Lung (tissue), 11 donors: ENCODE measurements at regions not wholly inside any gene's neighbourhood (a gene's known extent, or its start where the extent isn't known, plus 50 kb on each side); places are given as distances from the start of the nearest gene placed in this dataset.
"Not testable (repeated sequence)": the region's sequence is repeated elsewhere in the genome, so short reads cannot be mapped to it uniquely, and the experiment has no call there.

Experiments
- ATAC-seq: fragments of 200-7000 bp; cut with Tn5 transposase; one replicate; pipeline ENCODE4 v1.9.1; 2020; ENCODE audit warnings: moderate number of reproducible peaks; ENCODE audit not compliant: insufficient read depth, low FRiP score
- DNase-seq, 3 donors: peaks; one replicate each; pipeline ENCODE4 v3.0.0-alpha.2; 2013 to 2017
- H3K27ac ChIP-seq, 2 donors: one replicate each; pipeline ENCODE4 v1.5.1; 2013; ENCODE audit warnings: mild to moderate bottlenecking in 2 of 2, moderate library complexity in 2 of 2, control low read depth in 1 of 2, inconsistent platforms in 1 of 2, low read depth in 1 of 2, low read length in 1 of 2
- H3K27me3 ChIP-seq, 3 donors: one replicate each; pipeline ENCODE4 v1.5.1; 2013; ENCODE audit warnings: low read length in 2 of 3; ENCODE audit not compliant: control insufficient read depth in 3 of 3, insufficient read depth in 3 of 3
- H3K36me3 ChIP-seq, 4 donors: one replicate each; pipeline ENCODE4 v1.5.1; 2013; ENCODE audit warnings: low read length in 4 of 4, mild to moderate bottlenecking in 1 of 4, moderate library complexity in 1 of 4; ENCODE audit not compliant: control insufficient read depth in 4 of 4, insufficient read depth in 4 of 4
- H3K4me1 ChIP-seq, 5 donors: one replicate each; pipeline ENCODE4 v1.5.1; 2013; ENCODE audit warnings: low read length in 5 of 5, mild to moderate bottlenecking in 2 of 5, moderate library complexity in 1 of 5; ENCODE audit not compliant: control insufficient read depth in 5 of 5, insufficient read depth in 5 of 5
- H3K4me3 ChIP-seq: one replicate; pipeline ENCODE4 v1.5.1; 2013; ENCODE audit warnings: mild to moderate bottlenecking, control low read depth, moderate library complexity
- H3K9ac ChIP-seq, 2 donors: one replicate each; pipeline ENCODE4 v1.5.1; 2013; ENCODE audit warnings: low read length in 2 of 2, control low read depth in 1 of 2; ENCODE audit not compliant: insufficient read depth in 1 of 2
- H3K9me3 ChIP-seq, 4 donors: one replicate each; pipeline ENCODE4 v1.5.1; 2013; ENCODE audit warnings: low read length in 3 of 4, mild to moderate bottlenecking in 1 of 4, moderate library complexity in 1 of 4; ENCODE audit not compliant: control insufficient read depth in 4 of 4, insufficient read depth in 3 of 4
- WGBS, 2 donors: extraction: QIAGEN DNeasy Blood & Tissue Kit; methylation state at CpG; one replicate each; pipeline ENCODE4 v1.1.7; 2013; 5-methylcytosine and 5-hydroxymethylcytosine counted together
- TF ChIP-seq, protein P1 (sequence below): IDR thresholded peaks from 2 replicates; pipeline ENCODE4 v1.5.1; 2012; ENCODE audit warnings: mild to moderate bottlenecking; ENCODE audit errors: control extremely low read depth, extremely low read depth
- donor health status: control.
- donor health status: control.
- donor health status: Bipolar disorder and iron deficiency.
- donor health status: healthy.
- donor health status: DM: yes; HTN: yes; CAD: no.

DNA sequence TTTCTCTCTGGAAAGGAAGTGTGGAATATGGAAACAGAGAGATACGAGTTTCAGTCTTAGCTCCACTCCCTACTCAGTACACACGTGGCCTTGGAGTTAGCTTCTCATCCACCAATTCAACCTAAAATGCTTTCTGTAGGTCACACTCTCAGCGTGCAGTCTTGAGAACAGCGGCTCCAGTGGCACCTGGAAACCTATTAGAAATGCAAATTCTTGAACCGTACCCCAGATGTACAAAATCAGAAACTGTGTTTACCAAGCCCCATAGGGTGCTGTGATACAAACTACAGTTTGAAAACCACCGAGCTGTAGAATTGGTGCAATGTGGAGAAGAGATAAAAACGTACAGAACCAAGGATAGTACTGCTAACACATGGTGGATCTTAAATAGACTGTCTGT lies 91.1 kb upstream of the SP4 start:
- H3K4me3 ChIP-seq: no peak overlapping the region
- H3K27me3 ChIP-seq: peaks cover 0 to 30% (median 0%) of the 10 kb centered on the region in 3 donors
- no peaks in the 10 kb centered on the region for H3K4me1 ChIP-seq
- WGBS, 2 donors: 84 to 93% methylated on average over 7 of the region's 7 CpGs
- no peak overlapping the region for H3K27ac ChIP-seq
- no peak for DNase-seq
- H3K36me3 ChIP-seq: no peaks in the 10 kb centered on the region
- TF ChIP-seq, protein P1, sequence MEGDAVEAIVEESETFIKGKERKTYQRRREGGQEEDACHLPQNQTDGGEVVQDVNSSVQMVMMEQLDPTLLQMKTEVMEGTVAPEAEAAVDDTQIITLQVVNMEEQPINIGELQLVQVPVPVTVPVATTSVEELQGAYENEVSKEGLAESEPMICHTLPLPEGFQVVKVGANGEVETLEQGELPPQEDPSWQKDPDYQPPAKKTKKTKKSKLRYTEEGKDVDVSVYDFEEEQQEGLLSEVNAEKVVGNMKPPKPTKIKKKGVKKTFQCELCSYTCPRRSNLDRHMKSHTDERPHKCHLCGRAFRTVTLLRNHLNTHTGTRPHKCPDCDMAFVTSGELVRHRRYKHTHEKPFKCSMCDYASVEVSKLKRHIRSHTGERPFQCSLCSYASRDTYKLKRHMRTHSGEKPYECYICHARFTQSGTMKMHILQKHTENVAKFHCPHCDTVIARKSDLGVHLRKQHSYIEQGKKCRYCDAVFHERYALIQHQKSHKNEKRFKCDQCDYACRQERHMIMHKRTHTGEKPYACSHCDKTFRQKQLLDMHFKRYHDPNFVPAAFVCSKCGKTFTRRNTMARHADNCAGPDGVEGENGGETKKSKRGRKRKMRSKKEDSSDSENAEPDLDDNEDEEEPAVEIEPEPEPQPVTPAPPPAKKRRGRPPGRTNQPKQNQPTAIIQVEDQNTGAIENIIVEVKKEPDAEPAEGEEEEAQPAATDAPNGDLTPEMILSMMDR: no peak
- H3K9me3 ChIP-seq: no peaks in the 10 kb centered on the region
- H3K9ac ChIP-seq: no peak overlapping the region
- ATAC-seq: no peak

DNA sequence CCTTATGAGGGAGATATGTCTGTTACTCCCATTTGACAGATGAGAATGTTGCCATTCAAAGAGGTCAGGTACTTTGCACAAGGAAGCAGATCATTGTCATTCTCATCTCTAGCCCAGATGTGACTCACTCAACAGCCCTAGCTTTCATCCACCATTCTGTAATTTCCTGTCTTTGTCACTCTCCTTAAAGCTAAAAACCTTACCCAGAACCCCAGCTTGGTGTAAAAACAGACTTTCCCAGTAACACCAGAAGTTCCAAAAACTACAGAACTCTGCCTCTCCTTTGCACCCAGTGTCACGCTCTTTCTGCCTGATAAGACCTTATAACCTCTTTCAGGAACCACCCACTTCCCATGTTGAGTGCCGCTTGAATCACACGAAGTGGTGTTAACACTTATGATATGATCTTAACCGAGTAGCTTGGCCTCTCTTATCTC lies 89.1 kb upstream of the SP4 start:
- Histone ChIP-seq H3K9ac (no peak overlapping the region), H3K4me1 (no peaks in the 10 kb centered on the region), H3K27me3 (peaks cover 0 to 24% (median 0%) of the 10 kb centered on the region in 3 donors), H3K4me3 (no peak overlapping the region), H3K36me3 (no peaks in the 10 kb centered on the region), H3K27ac (no peak overlapping the region), H3K9me3 (no peaks in the 10 kb centered on the region)
- WGBS, 2 donors: 18 to 20% methylated on average over 4 of the region's 4 CpGs
- TF ChIP-seq, protein P1: no peak
- ATAC-seq (no peak), DNase-seq (no peak)

DNA sequence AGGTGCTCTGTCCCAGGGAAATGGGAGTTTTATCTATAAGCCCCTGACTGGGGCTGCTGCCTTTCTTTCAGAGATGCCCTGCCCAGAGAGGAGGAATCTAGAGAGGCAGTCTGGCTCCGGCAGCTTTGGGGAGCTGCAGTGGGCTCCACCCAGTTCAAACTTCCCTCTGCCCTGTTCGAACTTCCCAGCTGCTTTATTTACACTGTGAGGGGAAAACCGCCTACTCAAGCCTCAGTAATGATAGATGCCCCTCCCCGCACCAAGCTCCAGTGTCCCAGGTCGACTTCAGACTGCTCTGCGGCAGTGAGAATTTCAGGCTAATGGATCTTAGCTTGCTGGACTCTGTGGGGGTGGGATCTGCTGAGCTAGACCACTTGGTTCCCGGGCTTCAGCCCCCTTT lies 83.0 kb upstream of the SP4 start:
- not testable (repeated sequence) for H3K4me1 ChIP-seq, DNase-seq, H3K4me3 ChIP-seq, H3K36me3 ChIP-seq, H3K9ac ChIP-seq, H3K27ac ChIP-seq, ATAC-seq, H3K9me3 ChIP-seq
- WGBS, 2 donors: 36 to 55% methylated on average over 7 of the region's 7 CpGs
- H3K27me3 ChIP-seq: peaks cover 0 to 14% (median 0%) of the 10 kb centered on the region in 3 donors

DNA sequence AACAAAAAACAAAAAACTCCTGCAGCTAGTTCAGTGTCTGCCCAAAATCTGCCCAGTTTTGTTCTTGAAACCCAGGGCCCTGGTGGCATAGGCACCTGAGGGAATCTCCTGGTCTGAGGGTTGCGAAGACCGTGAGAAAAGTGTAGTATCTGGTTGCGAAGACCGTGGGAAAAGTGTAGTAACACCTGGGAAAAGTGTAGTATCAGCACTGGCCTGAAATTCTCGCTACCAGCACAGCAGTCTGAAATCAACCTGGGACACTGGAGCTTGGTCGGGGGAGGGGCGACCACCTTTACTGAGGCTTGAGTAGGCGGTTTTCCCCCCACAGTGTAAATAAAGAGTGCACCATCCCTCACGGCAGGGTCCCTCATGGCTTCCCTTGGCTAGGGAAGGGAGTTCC lies 82.5 kb upstream of the SP4 start:
- Histone ChIP-seq H3K27me3 (peaks cover 0 to 14% (median 0%) of the 10 kb centered on the region in 3 donors), H3K4me1 (no peaks in the 10 kb centered on the region), H3K9ac (no peak overlapping the region), H3K4me3 (no peak overlapping the region), H3K36me3 (no peaks in the 10 kb centered on the region), H3K9me3 (no peaks in the 10 kb centered on the region), H3K27ac (no peak overlapping the region)
- ATAC-seq: no peak
- TF ChIP-seq, protein P1: no peak
- WGBS, 2 donors: 83 to 85% methylated on average over 9 of the region's 9 CpGs
- DNase-seq: no peak
